PC-3 (cell line): ENCODE measurements at regions not wholly inside any gene's neighbourhood (a gene's known extent, or its start where the extent isn't known, plus 50 kb on each side); places are given as distances from the start of the nearest gene placed in this dataset.
A peak's percentile ranks its signal among the peaks of the same experiment; 100 is the strongest.

ENCODE experiments used
- ATAC-seq: fragments of 200-7000 bp; cut with Tn5 transposase; 2 replicates; pipeline ENCODE4 v1.9.1; 2020; ENCODE audit warnings: mild to moderate bottlenecking, moderate library complexity
- BruUV-seq: library from RNA; stranded (reverse); fragments of 400-500 nt; replicated peaks from 2 replicates; lab custom pipeline; 2021; lab: Mats Ljungman, UMichigan
- CTCF ChIA-PET: fragments of 300-600 bp; sonication (Branson Sonifier 250); formaldehyde crosslinking; loops from one replicate; lab custom pipeline; 2022; ENCODE audit warnings: antibody characterized with exemption; lab: Charles Lee
- POLR2A ChIA-PET: fragments of 300-600 bp; sonication (Branson Sonifier 250); formaldehyde crosslinking; loops from one replicate; lab custom pipeline; 2022; ENCODE audit warnings: antibody characterized with exemption; ENCODE audit not compliant: unreplicated experiment; lab: Charles Lee
- DNase-seq: peaks from one replicate; pipeline ENCODE4 v3.0.0-alpha.2; 2015
- H2AFZ ChIP-seq: fragments of 300-600 bp; sonication (generic); 2 replicates; pipeline ENCODE4 v1.6.0; 2016; ENCODE audit warnings: antibody characterized with exemption, low read length
- H3F3A ChIP-seq: fragments of 300-600 bp; sonication (generic); one replicate; pipeline ENCODE4 v1.6.0; 2017; ENCODE audit warnings: antibody characterized with exemption, low read length, control low read depth, mild to moderate bottlenecking; ENCODE audit not compliant: unreplicated experiment
- H3K27ac ChIP-seq: fragments of 300-600 bp; sonication (generic); 2 replicates; pipeline ENCODE4 v1.5.1; 2016; ENCODE audit warnings: mild to moderate bottlenecking, low read length
- H3K27me3 ChIP-seq: fragments of 300-600 bp; sonication (generic); 2 replicates; pipeline ENCODE4 v1.6.1; 2016; ENCODE audit warnings: low read length, mixed read lengths
- H3K36me3 ChIP-seq: fragments of 300-600 bp; sonication (generic); 2 replicates; pipeline ENCODE4 v1.6.1; 2016; ENCODE audit warnings: low read depth, mixed run types, low read length, mixed read lengths
- H3K4me1 ChIP-seq: fragments of 300-600 bp; sonication (generic); 2 replicates; pipeline ENCODE4 v1.5.1; 2016; ENCODE audit warnings: low read length; ENCODE audit not compliant: insufficient read depth
- H3K4me2 ChIP-seq: fragments of 300-600 bp; sonication (generic); 2 replicates; pipeline ENCODE4 v1.6.0; 2016; ENCODE audit warnings: low read length
- H3K4me3 ChIP-seq: fragments of 300-600 bp; sonication (generic); 2 replicates; pipeline ENCODE4 v1.5.1; 2016; ENCODE audit warnings: mild to moderate bottlenecking, low read length, mixed read lengths
- H3K79me2 ChIP-seq: fragments of 300-600 bp; sonication (generic); 2 replicates; pipeline ENCODE4 v1.6.1; 2017; ENCODE audit warnings: low read length, mixed read lengths
- H3K9ac ChIP-seq: fragments of 300-600 bp; sonication (generic); 2 replicates; pipeline ENCODE4 v1.6.0; 2016; ENCODE audit warnings: mild to moderate bottlenecking, low read length
- H3K9me2 ChIP-seq: fragments of 300-600 bp; sonication (generic); replicated peaks from 2 replicates; pipeline ENCODE4 v1.6.1; 2016; ENCODE audit warnings: mixed run types, low read length, mixed read lengths
- H3K9me3 ChIP-seq: fragments of 300-600 bp; sonication (generic); 2 replicates; pipeline ENCODE4 v1.6.1; 2016; ENCODE audit warnings: low read length, mixed read lengths
- H4K20me1 ChIP-seq: fragments of 300-600 bp; sonication (generic); 2 replicates; pipeline ENCODE4 v1.6.1; 2016; ENCODE audit warnings: low read length, mixed read lengths
- CTCF ChIP-seq: fragments of 300-600 bp; sonication (generic); conservative IDR thresholded peaks from 2 replicates; pipeline ENCODE4 v1.5.1; 2017; ENCODE audit warnings: antibody characterized with exemption, low read depth, mild to moderate bottlenecking, low read length
- EZH2 ChIP-seq: fragments of 300-600 bp; sonication (generic); IDR thresholded peaks from one replicate; pipeline ENCODE4 v1.6.1; 2017; ENCODE audit warnings: antibody characterized with exemption, mild to moderate bottlenecking, low read length; ENCODE audit not compliant: unreplicated experiment
- EZH2phosphoT487 ChIP-seq: fragments of 300-600 bp; sonication (generic); IDR thresholded peaks from 2 replicates; pipeline ENCODE4 v1.6.1; 2018; ENCODE audit warnings: mild to moderate bottlenecking, antibody characterized with exemption, low read length, borderline replicate concordance
- intact Hi-C: fragments of 100-400 bp; cut with micrococcal nuclease; formaldehyde crosslinking; loops from 2 replicates; pipeline ENCODE4 v1.9.0; 2023

DNA sequence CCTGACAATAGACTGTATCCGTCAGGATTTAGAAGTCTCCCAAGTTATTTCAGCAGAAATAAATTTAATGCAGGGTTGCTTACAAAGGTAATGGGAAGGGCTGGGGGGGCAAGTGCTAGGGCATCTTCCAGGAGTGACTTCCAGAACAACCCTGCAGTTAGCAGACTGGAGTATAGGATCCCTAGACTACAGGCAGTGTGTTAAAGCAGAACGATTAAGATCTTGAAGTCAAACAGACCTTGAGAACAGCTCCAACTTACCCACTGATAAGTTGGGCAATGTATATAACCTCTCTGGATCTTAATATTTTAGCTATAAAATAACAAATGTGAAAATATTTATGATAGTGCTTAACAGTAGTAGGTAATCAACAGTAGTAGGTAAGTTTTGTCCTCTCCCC, 113.6 kb upstream of the LIFR start:
- Histone ChIP-seq H3K9me2 (no peaks in the 10 kb centered on the region), H3K27ac (no peak overlapping the region), H2AFZ (no peak overlapping the region), H3K9ac (no peak overlapping the region), H3K4me2 (no peak overlapping the region), H3K9me3 (no peaks in the 10 kb centered on the region), H3K79me2 (no peaks in the 10 kb centered on the region), H3K4me1 (peaks cover 28% of the 10 kb centered on the region), H3K36me3 (no peaks in the 10 kb centered on the region), H3K27me3 (no peaks in the 10 kb centered on the region), H4K20me1 (no peaks in the 10 kb centered on the region), H3K4me3 (no peak overlapping the region), H3F3A (no peaks in the 10 kb centered on the region)
- ChIA-PET POLR2A (interaction anchor here (0.6 kb wide), 1 partner anchor 10 kb away, joined by 3 read pairs; no protein-coding TSS in a partner anchor), CTCF (interaction anchor here (1.0 kb wide), 1 partner anchor 222 kb away, joined by 4 read pairs; no protein-coding TSS in a partner anchor)
- intact Hi-C loops: loop anchor here (5.0 kb wide), 1 partner anchor 252 kb away; no protein-coding TSS in a partner anchor
- ATAC-seq (no peak), DNase-seq (no peak)
- TF ChIP-seq EZH2phosphoT487: no peak
- TF ChIP-seq EZH2: no peak
- no peak for TF ChIP-seq CTCF
- BruUV-seq: no TSS peak

DNA sequence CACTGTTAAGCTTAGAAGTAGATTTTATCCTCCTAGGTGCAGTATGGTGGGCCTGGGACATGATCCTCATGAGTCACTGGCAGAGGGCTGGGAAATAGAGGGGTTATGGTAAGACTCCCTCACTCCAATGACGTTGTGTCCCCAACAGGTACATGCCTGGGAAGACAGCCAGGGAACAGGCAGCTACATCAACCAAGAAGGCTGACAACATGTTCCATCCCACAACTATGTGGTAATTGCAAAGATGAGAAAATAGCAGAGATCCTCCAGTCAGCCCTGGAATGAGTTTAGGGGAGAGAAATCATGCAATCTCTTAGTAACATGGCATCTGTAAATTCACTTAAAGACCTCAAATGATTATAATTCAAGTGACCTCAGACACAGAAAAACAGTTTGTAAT, 114.4 kb upstream of the LIFR start:
- Histone ChIP-seq H3K27ac (no peak overlapping the region), H3K27me3 (no peaks in the 10 kb centered on the region), H3K4me3 (no peak overlapping the region), H3K9me2 (no peaks in the 10 kb centered on the region), H3K9ac (no peak overlapping the region), H3K79me2 (no peaks in the 10 kb centered on the region), H3K9me3 (no peaks in the 10 kb centered on the region), H3K4me2 (no peak overlapping the region), H3K4me1 (peaks cover 28% of the 10 kb centered on the region), H2AFZ (no peak overlapping the region), H4K20me1 (no peaks in the 10 kb centered on the region), H3F3A (no peaks in the 10 kb centered on the region), H3K36me3 (no peaks in the 10 kb centered on the region)
- ATAC-seq (no peak), DNase-seq (no peak)
- TF ChIP-seq CTCF (no peak), EZH2 (no peak), EZH2phosphoT487 (no peak)
- no TSS peak for BruUV-seq
- CTCF ChIA-PET: interaction anchor here (1.0 kb wide), 1 partner anchor 223 kb away, joined by 4 read pairs; no protein-coding TSS in a partner anchor
- intact Hi-C loops: loop anchor here (5.0 kb wide), 1 partner anchor 251 kb away; no protein-coding TSS in a partner anchor
- POLR2A ChIA-PET: no interaction called here

GRCh38 chr5:38672059-38672788, 115.8 kb upstream of the LIFR start:
- TF ChIP-seq EZH2phosphoT487: no peak
- no peak for TF ChIP-seq EZH2
- TF ChIP-seq CTCF: no peak
- Histone ChIP-seq H3K9me3 (no peaks in the 10 kb centered on the region), H3K27me3 (no peaks in the 10 kb centered on the region), H3K9me2 (no peaks in the 10 kb centered on the region), H3K36me3 (no peaks in the 10 kb centered on the region), H3K4me1 (peaks cover 28% of the 10 kb centered on the region), H3F3A (no peaks in the 10 kb centered on the region), H3K4me3 (no peak overlapping the region), H2AFZ (no peak overlapping the region), H3K9ac (no peak overlapping the region), H4K20me1 (no peaks in the 10 kb centered on the region), H3K27ac (no peak overlapping the region), H3K79me2 (no peaks in the 10 kb centered on the region), H3K4me2 (peak overlapping the region; percentile 25)
- DNase-seq: peak; percentile 89
- peak; percentile 85 for ATAC-seq
- POLR2A ChIA-PET: interaction anchor here (0.6 to 0.7 kb wide), 2 partner anchors 12 to 138 kb away, joined by 3 to 4 read pairs; no protein-coding TSS in a partner anchor
- no TSS peak for BruUV-seq
- CTCF ChIA-PET: interaction anchor here (1.7 kb wide), 1 partner anchor 136 kb away, joined by 6 read pairs; no protein-coding TSS in a partner anchor
- intact Hi-C loops: loop anchor here (2.0 to 5.0 kb wide), 2 partner anchors 135 to 250 kb away; no protein-coding TSS in a partner anchor
